NCI-H345 treated with DMSO at 0.1 percent for 48 hours (cell line): ENCODE measurements at regions not wholly inside any gene's neighbourhood (a gene's known extent, or its start where the extent isn't known, plus 50 kb on each side); places are given as distances from the start of the nearest gene placed in this dataset.

Experiments
- DNase-seq: peaks from one replicate; lab custom pipeline; 2025; ENCODE audit not compliant: unreplicated experiment; lab: John Stamatoyannopoulos, UW

GRCh38 chr1:209504571-209504970, 78.9 kb upstream of the CAMK1G start:
- no peak for DNase-seq

- DNase-seq = no peak
Measured at GRCh38 chr1:209505044-209505443, 78.5 kb upstream of the CAMK1G start.

- no peak for DNase-seq
Measured at GRCh38 chr1:209506101-209506500, 77.4 kb upstream of the CAMK1G start.

- DNase-seq = no peak
Measured at GRCh38 chr1:209509039-209509438, 74.5 kb upstream of the CAMK1G start.

- no peak for DNase-seq
Measured at GRCh38 chr1:209510063-209510462, 73.5 kb upstream of the CAMK1G start.

GRCh38 chr1:209511169-209511568, 72.3 kb upstream of the CAMK1G start:
- DNase-seq = no peak

GRCh38 chr1:209512821-209513220, 70.7 kb upstream of the CAMK1G start:
- no peak for DNase-seq

GRCh38 chr1:209513226-209513625, 70.3 kb upstream of the CAMK1G start:
- DNase-seq = peak; percentile 53

- no peak for DNase-seq
Measured at GRCh38 chr1:209516771-209517680, 66.5 kb upstream of the CAMK1G start.

- no peak for DNase-seq
Measured at GRCh38 chr1:209517681-209518050, 65.8 kb upstream of the CAMK1G start.

GRCh38 chr1:209519786-209520185, 63.7 kb upstream of the CAMK1G start:
- DNase-seq = no peak

- no peak for DNase-seq
Measured at GRCh38 chr1:209522826-209523225, 60.7 kb upstream of the CAMK1G start.

GRCh38 chr1:209526137-209526536, 57.4 kb upstream of the CAMK1G start:
- no peak for DNase-seq

- no peak for DNase-seq
Measured at GRCh38 chr1:209527372-209527771, 56.1 kb upstream of the CAMK1G start.

GRCh38 chr1:209527993-209528717, 55.4 kb upstream of the CAMK1G start:
- peak; percentile 36 for DNase-seq

- DNase-seq = no peak
Measured at GRCh38 chr1:209529233-209529632, 54.3 kb upstream of the CAMK1G start.

GRCh38 chr1:209531006-209531405, 52.5 kb upstream of the CAMK1G start:
- no peak for DNase-seq

GRCh38 chr1:209531549-209531948, 52.0 kb upstream of the CAMK1G start:
- DNase-seq = no peak
